ENCODE measurements at regions not wholly inside any gene's neighbourhood (a gene's known extent, or its start where the extent isn't known, plus 50 kb on each side); places are given as distances from the start of the nearest gene placed in this dataset.

- DNase-seq (ENCODE audit: extremely low spot score) = no peak
- CTCF ChIA-PET = no interaction called here
- POLR2A ChIA-PET = no interaction called here
- TF ChIP-seq ELF4 (IDR thresholded peaks at IDR 0.05) (no peak), LEF1 (IDR thresholded peaks at IDR 0.05; ENCODE audit: borderline replicate concordance) (no peak), TARDBP (IDR thresholded peaks at IDR 0.05) (no peak), ZNF384 (IDR thresholded peaks at IDR 0.05) (no peak), L3MBTL2 (conservative IDR thresholded peaks at IDR 0.05) (no peak), HDGF (IDR thresholded peaks at IDR 0.05; ENCODE audit: borderline replicate concordance) (no peak), CTBP1 (IDR thresholded peaks at IDR 0.05; ENCODE audit: borderline replicate concordance) (no peak), SP1 (IDR thresholded peaks at IDR 0.05) (no peak), FOXA1 (IDR thresholded peaks at IDR 0.05) (no peak)
Measured at GRCh38 chr9:89256225-89256624, 54.8 kb upstream of the CKS2 start.

- no peak for DNase-seq (ENCODE audit: extremely low spot score)
Measured at GRCh38 chr9:89256642-89257041, 54.4 kb upstream of the CKS2 start.

GRCh38 chr9:89260525-89260924 lies 50.5 kb upstream of the CKS2 start:
- POLR2A ChIA-PET = no interaction called here
- CTCF ChIA-PET = no interaction called here
- TF ChIP-seq ARNT (IDR thresholded peaks at IDR 0.05) (no peak), SUZ12 (IDR thresholded peaks at IDR 0.05) (no peak), FOXM1 (IDR thresholded peaks at IDR 0.05; ENCODE audit: borderline replicate concordance) (no peak), L3MBTL2 (conservative IDR thresholded peaks at IDR 0.05) (no peak), CTBP1 (IDR thresholded peaks at IDR 0.05; ENCODE audit: borderline replicate concordance) (no peak), LEF1 (IDR thresholded peaks at IDR 0.05; ENCODE audit: borderline replicate concordance) (no peak), FOXA1 (IDR thresholded peaks at IDR 0.05) (no peak), ZNF384 (IDR thresholded peaks at IDR 0.05) (no peak), FOXK2 (IDR thresholded peaks at IDR 0.05) (no peak), SP1 (IDR thresholded peaks at IDR 0.05) (no peak), TARDBP (IDR thresholded peaks at IDR 0.05) (no peak), ELF4 (IDR thresholded peaks at IDR 0.05) (no peak), BHLHE40 (IDR thresholded peaks at IDR 0.05; ENCODE audit: borderline replicate concordance) (no peak), HDGF (IDR thresholded peaks at IDR 0.05; ENCODE audit: borderline replicate concordance) (no peak), NFRKB (IDR thresholded peaks at IDR 0.05) (no peak)
- TF ChIP-seq, protein P1, sequence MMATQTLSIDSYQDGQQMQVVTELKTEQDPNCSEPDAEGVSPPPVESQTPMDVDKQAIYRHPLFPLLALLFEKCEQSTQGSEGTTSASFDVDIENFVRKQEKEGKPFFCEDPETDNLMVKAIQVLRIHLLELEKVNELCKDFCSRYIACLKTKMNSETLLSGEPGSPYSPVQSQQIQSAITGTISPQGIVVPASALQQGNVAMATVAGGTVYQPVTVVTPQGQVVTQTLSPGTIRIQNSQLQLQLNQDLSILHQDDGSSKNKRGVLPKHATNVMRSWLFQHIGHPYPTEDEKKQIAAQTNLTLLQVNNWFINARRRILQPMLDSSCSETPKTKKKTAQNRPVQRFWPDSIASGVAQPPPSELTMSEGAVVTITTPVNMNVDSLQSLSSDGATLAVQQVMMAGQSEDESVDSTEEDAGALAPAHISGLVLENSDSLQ (IDR thresholded peaks at IDR 0.05) = no peak
- no peak for DNase-seq (ENCODE audit: extremely low spot score)

More at GRCh38 chr9:89256642-89257041, 54.4 kb upstream of the CKS2 start:
- TF ChIP-seq LEF1 (IDR thresholded peaks at IDR 0.05; ENCODE audit: borderline replicate concordance) (no peak), FOXA1 (IDR thresholded peaks at IDR 0.05) (no peak), FOXK2 (IDR thresholded peaks at IDR 0.05) (no peak)
- TF ChIP-seq, protein P1 (IDR thresholded peaks at IDR 0.05) = no peak
- CTCF ChIA-PET = interaction anchor here (0.9 kb wide), 1 partner anchor 22 kb away, joined by 3 read pairs; no protein-coding TSS in a partner anchor
- POLR2A ChIA-PET = no interaction called here

Measured in HEK293T (cell line).